22Rv1 (cell line): ENCODE measurements at regions not wholly inside any gene's neighbourhood (a gene's known extent, or its start where the extent isn't known, plus 50 kb on each side); places are given as distances from the start of the nearest gene placed in this dataset.

Experiments
- H3K27ac ChIP-seq: fragments of 450-650 bp; 2 replicates; pipeline ENCODE4 v1.5.1; 2017
- ZFX ChIP-seq: fragments of 450-650 bp; IDR thresholded peaks from 2 replicates; pipeline ENCODE4 v1.6.1; 2017; ENCODE audit warnings: antibody characterized with exemption, borderline replicate concordance
- TF ChIP-seq, protein P1 (sequence below): fragments of 450-650 bp; IDR thresholded peaks from 2 replicates; pipeline ENCODE4 v1.5.1; 2017; ENCODE audit warnings: mild to moderate bottlenecking

DNA sequence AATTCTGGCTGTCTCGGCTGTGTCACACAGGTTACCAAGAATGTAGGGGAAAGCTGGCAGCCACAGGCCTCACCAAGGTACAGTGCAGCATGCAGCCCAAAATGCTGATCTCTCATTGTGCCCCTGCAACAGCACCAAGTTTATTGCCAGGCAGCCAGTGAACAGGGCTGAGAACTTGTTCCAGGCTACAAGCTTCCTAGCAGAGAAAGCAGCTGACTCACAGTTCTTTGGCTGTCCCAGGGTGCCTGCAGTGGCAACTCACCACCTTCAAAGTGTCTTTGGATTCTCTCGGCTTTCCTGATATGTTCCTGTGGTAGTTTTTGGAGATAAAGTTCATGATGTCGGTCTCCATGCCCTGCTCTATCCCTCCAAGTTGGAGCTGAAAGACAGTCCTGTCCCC, 719.1 kb upstream of the ANO3 start:
- H3K27ac ChIP-seq, result no peak overlapping the region
- no peak for TF ChIP-seq ZFX
- TF ChIP-seq, protein P1, sequence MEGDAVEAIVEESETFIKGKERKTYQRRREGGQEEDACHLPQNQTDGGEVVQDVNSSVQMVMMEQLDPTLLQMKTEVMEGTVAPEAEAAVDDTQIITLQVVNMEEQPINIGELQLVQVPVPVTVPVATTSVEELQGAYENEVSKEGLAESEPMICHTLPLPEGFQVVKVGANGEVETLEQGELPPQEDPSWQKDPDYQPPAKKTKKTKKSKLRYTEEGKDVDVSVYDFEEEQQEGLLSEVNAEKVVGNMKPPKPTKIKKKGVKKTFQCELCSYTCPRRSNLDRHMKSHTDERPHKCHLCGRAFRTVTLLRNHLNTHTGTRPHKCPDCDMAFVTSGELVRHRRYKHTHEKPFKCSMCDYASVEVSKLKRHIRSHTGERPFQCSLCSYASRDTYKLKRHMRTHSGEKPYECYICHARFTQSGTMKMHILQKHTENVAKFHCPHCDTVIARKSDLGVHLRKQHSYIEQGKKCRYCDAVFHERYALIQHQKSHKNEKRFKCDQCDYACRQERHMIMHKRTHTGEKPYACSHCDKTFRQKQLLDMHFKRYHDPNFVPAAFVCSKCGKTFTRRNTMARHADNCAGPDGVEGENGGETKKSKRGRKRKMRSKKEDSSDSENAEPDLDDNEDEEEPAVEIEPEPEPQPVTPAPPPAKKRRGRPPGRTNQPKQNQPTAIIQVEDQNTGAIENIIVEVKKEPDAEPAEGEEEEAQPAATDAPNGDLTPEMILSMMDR, result no peak

DNA sequence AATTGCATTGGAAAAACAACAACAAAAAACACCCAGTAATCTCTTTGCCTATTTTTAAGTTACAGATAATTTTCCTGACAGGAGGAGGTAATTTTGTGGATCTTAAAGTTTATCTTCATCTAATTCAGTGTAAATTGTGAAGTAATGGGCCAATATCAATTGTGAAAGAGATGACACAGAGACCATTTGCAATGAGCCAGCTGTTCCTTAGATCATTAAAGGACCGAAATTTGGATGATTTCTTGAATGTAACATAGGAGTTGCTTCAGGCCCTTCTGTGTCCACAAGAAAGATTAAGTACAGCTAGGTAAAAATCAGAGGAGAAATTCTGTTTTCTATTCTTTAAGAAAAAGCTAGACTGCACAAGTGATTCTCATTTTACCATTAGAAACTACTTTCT, 718.5 kb upstream of the ANO3 start:
- no peak overlapping the region for H3K27ac ChIP-seq
- TF ChIP-seq, protein P1, result no peak
- TF ChIP-seq ZFX, result no peak

DNA sequence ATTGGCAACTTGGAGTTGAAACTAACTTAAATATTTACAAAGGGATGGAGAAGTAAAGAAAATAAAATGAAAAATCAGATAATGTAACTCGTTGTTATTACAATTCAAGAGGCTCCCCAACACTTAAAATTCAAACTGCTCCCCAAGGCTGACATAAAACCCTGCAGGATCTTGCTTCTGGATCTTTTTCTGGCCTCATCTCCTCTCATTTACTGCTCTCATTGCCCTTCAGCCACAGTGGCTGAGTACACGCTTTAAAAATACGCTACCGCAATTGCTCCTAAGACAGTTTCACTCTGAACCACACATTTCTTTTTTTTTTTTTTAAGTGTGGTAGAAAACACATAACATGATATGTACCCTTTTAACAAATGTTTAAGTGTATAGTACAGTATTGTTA, 718.1 kb upstream of the ANO3 start:
- H3K27ac ChIP-seq, result no peak overlapping the region
- TF ChIP-seq, protein P1, result no peak
- TF ChIP-seq ZFX, result no peak

DNA sequence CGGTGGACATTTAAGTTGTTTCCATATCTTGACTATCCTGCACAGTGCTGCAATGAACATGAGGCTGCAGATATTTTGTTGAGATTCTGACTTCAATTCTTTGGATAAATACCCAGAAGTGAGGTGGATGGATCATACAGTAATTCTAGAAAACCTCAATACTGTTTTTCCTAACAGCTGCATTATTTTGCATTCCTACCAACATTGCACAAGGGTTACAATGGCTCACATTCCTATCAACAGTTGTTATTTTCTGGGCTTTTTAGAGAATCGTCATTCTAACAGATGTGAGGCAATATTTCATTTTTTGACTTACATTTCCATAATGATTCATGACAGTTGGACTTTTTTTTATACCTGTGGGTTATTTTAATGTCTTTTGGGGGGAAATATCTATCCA, 716.9 kb upstream of the ANO3 start:
- H3K27ac ChIP-seq, result no peak overlapping the region
- no peak for TF ChIP-seq ZFX
- TF ChIP-seq, protein P1, result no peak

DNA sequence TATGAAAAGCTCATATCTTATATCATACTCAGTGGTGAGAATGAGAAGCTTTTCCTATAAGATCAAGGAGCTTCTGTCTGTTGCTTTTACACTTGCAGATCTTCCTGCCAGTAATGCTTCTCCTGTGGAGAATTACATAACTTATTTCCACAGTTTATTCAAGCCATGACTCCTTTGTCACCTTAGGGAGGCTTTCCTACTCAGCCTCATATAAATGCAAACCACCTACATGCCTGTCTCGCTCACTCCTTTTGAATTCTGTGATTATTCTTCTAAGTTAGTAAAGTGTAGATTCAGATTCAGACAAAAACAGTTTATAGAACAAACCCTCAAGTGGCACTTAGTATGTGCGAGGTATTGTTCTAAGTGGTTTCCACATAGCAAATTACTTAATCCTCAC, 716.1 kb upstream of the ANO3 start:
- TF ChIP-seq ZFX, result no peak
- TF ChIP-seq, protein P1, result no peak
- H3K27ac ChIP-seq, result no peak overlapping the region

DNA sequence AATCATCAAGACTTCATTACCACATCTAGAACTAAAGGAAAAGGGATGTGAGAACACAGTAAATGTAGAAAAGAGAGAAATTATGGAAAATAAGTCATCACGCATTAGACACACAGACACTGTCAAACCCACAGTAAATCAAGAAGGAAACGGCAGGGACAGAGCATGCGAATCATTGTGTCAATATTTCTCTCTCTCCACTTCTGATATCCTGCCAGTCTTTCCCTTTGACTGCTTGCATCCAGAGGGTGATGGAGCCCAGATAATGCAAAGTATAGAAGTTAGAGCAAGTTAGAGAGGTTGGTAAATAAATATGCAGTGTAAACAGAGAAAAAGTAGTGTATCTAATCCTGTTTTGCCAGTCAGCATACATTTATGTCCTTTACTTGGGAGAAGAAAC, 706.8 kb upstream of the ANO3 start:
- H3K27ac ChIP-seq, result no peak overlapping the region
- TF ChIP-seq, protein P1, result no peak
- no peak for TF ChIP-seq ZFX

DNA sequence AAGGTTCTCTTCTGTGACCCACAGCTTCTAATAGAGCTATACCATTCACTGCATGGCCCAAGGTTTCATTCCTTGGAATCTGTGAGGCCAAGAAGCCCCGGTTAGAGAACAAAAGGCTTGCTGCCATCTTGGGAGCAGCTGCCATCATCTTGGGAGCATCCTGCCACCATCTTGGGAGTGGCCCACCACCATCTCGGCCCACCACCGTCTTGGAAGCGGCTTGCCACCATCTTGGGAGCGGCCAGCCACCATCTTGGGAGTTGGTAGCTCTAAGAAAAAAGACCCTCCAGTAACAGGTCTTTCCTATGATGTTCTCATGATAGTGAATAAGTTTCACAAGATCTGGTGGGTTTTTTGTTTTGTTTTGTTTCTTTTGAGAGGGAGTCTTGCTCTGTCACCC, 703.9 kb upstream of the ANO3 start:
- H3K27ac ChIP-seq, result no peak overlapping the region
- no peak for TF ChIP-seq ZFX
- TF ChIP-seq, protein P1, result no peak
